SK-N-SH treated with all-trans-retinoic acid at 6 μM for 48 hours (cell line): ENCODE measurements at regions not wholly inside any gene's neighbourhood (a gene's known extent, or its start where the extent isn't known, plus 50 kb on each side); places are given as distances from the start of the nearest gene placed in this dataset.

Experiments
- ATAC-seq: fragments of 200-7000 bp; cut with Tn5 transposase; 3 replicates; pipeline ENCODE4 v1.9.1; 2020; ENCODE audit warnings: mild to moderate bottlenecking, moderate library complexity
- ARNTL ChIP-seq: fragments of 450-650 bp; formaldehyde crosslinking; IDR thresholded peaks from 2 replicates; pipeline ENCODE4 v1.5.0; 2020; ENCODE audit warnings: low read depth, mild to moderate bottlenecking, moderate library complexity, borderline replicate concordance
- BACH2 ChIP-seq: fragments of 250-450 bp; sonication (Bioruptor Pico); IDR thresholded peaks from 2 replicates; pipeline ENCODE4 v1.9.0; 2021; ENCODE audit warnings: mild to moderate bottlenecking, borderline replicate concordance
- CSDC2 ChIP-seq: fragments of 250-450 bp; sonication (Bioruptor Pico); IDR thresholded peaks from 2 replicates; pipeline ENCODE4 v1.5.0; 2020; ENCODE audit warnings: mild to moderate bottlenecking, moderate library complexity
- ESRRG ChIP-seq: fragments of 250-450 bp; sonication (Bioruptor Pico); IDR thresholded peaks from 2 replicates; pipeline ENCODE4 v1.6.1; 2021; ENCODE audit warnings: mild to moderate bottlenecking
- ISL1 ChIP-seq: fragments of 250-450 bp; sonication (Bioruptor Pico); IDR thresholded peaks from 2 replicates; pipeline ENCODE4 v2.1.2; 2022; ENCODE audit warnings: mild to moderate bottlenecking, moderate library complexity
- OSR1 ChIP-seq: fragments of 250-450 bp; sonication (Bioruptor Pico); IDR thresholded peaks from 2 replicates; pipeline ENCODE4 v1.8.0; 2022; ENCODE audit warnings: moderate library complexity, mild to moderate bottlenecking, inconsistent platforms
- PPARA ChIP-seq: fragments of 250-450 bp; sonication (Bioruptor Pico); IDR thresholded peaks from 2 replicates; pipeline ENCODE4 v1.5.0; 2020; ENCODE audit warnings: mild to moderate bottlenecking, borderline replicate concordance
- RARB ChIP-seq: fragments of 250-450 bp; sonication (Bioruptor Pico); IDR thresholded peaks from 2 replicates; pipeline ENCODE4 v1.8.0; 2021; ENCODE audit warnings: mild to moderate bottlenecking, moderate library complexity
- SNAI2 ChIP-seq: fragments of 250-450 bp; sonication (Bioruptor Pico); IDR thresholded peaks from 2 replicates; pipeline ENCODE4 v1.5.0; 2020; ENCODE audit warnings: mild to moderate bottlenecking, moderate library complexity
- TCF4 ChIP-seq: fragments of 250-450 bp; sonication (Bioruptor Pico); IDR thresholded peaks from 2 replicates; pipeline ENCODE4 v1.8.0; 2021; ENCODE audit warnings: mild to moderate bottlenecking, moderate library complexity, borderline replicate concordance
- TOX ChIP-seq: fragments of 250-450 bp; sonication (Bioruptor Pico); IDR thresholded peaks from 2 replicates; pipeline ENCODE4 v1.8.0; 2021; ENCODE audit warnings: mild to moderate bottlenecking, moderate library complexity, borderline replicate concordance
- ZC3H10 ChIP-seq: fragments of 250-450 bp; sonication (Bioruptor Pico); IDR thresholded peaks from 2 replicates; pipeline ENCODE4 v1.5.1; 2021; ENCODE audit warnings: mild to moderate bottlenecking, moderate library complexity
- ZFP3 ChIP-seq: fragments of 250-450 bp; sonication (Bioruptor Pico); IDR thresholded peaks from 2 replicates; pipeline ENCODE4 v1.5.0; 2020; ENCODE audit warnings: mild to moderate bottlenecking, moderate library complexity
- ZFP30 ChIP-seq: fragments of 450-650 bp; formaldehyde crosslinking; IDR thresholded peaks from 2 replicates; pipeline ENCODE4 v1.5.0; 2022; ENCODE audit warnings: mild to moderate bottlenecking, moderate library complexity
- ZNF565 ChIP-seq: fragments of 450-650 bp; formaldehyde crosslinking; conservative IDR thresholded peaks from 2 replicates; pipeline ENCODE4 v1.5.0; 2020; ENCODE audit warnings: low read depth, mild to moderate bottlenecking, moderate library complexity
- ZNF70 ChIP-seq: fragments of 450-650 bp; formaldehyde crosslinking; IDR thresholded peaks from 2 replicates; pipeline ENCODE4 v1.5.0; 2020; ENCODE audit warnings: mild to moderate bottlenecking, moderate library complexity
- ZNF8 ChIP-seq: fragments of 450-650 bp; formaldehyde crosslinking; IDR thresholded peaks from 2 replicates; pipeline ENCODE4 v1.5.0; 2020; ENCODE audit warnings: mild to moderate bottlenecking, moderate library complexity
- TF ChIP-seq, protein P1 (sequence below): fragments of 250-450 bp; sonication (Bioruptor Pico); IDR thresholded peaks from 2 replicates; pipeline ENCODE4 v1.5.1; 2021; ENCODE audit warnings: mild to moderate bottlenecking, moderate library complexity
- TF ChIP-seq, protein P2 (sequence below): fragments of 250-450 bp; sonication (Bioruptor Pico); IDR thresholded peaks from 2 replicates; pipeline ENCODE4 v1.5.0; 2020; ENCODE audit warnings: mild to moderate bottlenecking, moderate library complexity

DNA sequence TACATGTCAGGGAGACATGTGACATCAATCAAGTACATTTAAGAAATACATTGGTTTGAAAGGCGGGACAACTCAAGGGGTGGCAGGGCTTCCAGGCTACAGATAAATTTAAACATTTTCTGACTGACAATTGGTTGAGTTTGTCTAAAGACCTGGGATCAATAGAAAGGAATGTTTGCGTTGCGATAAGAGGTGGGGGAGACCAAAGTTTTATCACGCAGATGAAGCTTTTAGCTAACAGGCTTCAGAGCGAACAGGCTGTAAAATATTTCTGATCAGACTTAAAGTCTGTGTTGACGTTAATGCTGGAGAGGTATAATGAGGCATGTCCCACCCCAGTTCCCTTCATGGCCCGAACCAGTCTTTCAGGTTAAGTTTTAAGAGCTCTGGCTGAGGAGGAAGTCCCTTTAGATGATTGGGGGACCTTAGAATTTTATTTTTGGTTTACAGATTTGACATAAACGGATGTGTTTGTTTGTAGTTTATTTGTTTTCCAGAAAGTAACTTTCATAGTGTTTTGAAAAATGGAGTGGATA, 346.7 kb upstream of the RASGEF1B start:
- ATAC-seq = no peak
- TF ChIP-seq ZFP3 (CRISPR knock-in tag) (no peak), ZNF70 (CRISPR knock-in tag) (no peak)

DNA sequence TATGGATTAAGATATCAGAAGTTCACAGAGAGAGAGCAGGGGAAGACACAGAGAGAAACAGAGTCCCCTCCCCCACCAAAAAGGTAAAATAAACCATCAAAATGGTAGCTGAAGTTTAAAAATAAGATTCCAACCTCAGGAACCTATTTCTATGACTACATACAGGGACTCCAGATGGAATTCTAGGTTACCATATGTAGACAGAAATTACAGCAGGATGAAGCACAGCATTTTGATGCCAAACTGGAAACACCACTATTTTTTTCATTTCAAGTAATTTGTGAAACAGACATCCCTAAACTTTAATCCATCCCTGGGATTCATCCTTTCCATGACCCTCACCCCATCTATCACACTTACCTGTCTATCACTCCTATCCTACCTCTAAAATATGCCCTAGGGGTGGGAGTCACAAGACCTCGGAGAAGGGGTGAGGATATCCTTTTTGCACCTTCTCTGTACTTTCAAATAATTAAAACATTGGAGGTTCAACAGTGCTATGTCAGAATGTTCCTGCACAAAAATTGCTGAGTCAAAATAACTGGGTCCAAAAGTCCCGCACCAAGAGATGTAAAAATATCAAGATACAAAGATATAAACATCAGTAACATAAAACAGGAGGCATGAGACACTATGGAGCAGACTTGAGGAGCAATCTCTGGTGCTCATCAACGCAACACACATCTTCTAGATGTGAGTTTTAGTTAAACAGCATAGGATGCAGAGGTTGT, 344.5 kb upstream of the RASGEF1B start:
- no peak for ATAC-seq
- no peak for TF ChIP-seq ESRRG (CRISPR knock-in tag)
- TF ChIP-seq ZNF70 (CRISPR knock-in tag) = no peak
- TF ChIP-seq ZNF8 = no peak

DNA sequence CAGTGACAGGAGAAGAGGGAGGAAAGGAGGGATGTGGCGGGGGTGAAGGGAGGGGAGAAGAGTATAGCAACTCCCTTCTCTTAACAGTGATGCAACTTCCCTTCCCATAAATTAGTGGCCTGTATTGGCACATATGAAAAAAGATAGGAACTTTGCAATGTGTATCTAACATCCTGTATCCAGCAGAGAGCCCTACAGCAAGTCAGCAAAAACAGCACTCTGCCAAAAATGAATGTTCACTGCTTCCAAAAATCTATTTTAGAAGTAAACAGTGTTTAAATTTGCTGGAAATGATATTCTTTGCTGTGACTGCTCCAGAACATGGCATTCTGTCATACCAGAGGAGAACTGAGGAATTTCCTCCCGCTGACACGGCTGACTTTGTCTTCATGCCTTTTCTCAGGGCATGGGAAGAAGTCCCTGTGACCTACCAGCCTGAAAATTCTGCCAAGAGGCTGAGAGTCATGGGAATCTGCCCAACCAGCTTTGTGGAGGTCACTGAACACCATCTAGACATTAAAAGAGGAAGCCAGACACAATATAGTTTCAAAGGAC, 343.4 kb upstream of the RASGEF1B start:
- no peak for ATAC-seq
- TF ChIP-seq CSDC2 (CRISPR knock-in tag) (no peak), RARB (no peak), SNAI2 (CRISPR knock-in tag) (no peak), OSR1 (CRISPR knock-in tag) (no peak), PPARA (no peak), ZNF70 (CRISPR knock-in tag) (no peak), ISL1 (CRISPR knock-in tag) (no peak)
- TF ChIP-seq, protein P1, sequence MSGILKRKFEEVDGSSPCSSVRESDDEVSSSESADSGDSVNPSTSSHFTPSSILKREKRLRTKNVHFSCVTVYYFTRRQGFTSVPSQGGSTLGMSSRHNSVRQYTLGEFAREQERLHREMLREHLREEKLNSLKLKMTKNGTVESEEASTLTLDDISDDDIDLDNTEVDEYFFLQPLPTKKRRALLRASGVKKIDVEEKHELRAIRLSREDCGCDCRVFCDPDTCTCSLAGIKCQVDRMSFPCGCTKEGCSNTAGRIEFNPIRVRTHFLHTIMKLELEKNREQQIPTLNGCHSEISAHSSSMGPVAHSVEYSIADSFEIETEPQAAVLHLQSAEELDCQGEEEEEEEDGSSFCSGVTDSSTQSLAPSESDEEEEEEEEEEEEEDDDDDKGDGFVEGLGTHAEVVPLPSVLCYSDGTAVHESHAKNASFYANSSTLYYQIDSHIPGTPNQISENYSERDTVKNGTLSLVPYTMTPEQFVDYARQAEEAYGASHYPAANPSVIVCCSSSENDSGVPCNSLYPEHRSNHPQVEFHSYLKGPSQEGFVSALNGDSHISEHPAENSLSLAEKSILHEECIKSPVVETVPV = no peak
- TF ChIP-seq, protein P2, sequence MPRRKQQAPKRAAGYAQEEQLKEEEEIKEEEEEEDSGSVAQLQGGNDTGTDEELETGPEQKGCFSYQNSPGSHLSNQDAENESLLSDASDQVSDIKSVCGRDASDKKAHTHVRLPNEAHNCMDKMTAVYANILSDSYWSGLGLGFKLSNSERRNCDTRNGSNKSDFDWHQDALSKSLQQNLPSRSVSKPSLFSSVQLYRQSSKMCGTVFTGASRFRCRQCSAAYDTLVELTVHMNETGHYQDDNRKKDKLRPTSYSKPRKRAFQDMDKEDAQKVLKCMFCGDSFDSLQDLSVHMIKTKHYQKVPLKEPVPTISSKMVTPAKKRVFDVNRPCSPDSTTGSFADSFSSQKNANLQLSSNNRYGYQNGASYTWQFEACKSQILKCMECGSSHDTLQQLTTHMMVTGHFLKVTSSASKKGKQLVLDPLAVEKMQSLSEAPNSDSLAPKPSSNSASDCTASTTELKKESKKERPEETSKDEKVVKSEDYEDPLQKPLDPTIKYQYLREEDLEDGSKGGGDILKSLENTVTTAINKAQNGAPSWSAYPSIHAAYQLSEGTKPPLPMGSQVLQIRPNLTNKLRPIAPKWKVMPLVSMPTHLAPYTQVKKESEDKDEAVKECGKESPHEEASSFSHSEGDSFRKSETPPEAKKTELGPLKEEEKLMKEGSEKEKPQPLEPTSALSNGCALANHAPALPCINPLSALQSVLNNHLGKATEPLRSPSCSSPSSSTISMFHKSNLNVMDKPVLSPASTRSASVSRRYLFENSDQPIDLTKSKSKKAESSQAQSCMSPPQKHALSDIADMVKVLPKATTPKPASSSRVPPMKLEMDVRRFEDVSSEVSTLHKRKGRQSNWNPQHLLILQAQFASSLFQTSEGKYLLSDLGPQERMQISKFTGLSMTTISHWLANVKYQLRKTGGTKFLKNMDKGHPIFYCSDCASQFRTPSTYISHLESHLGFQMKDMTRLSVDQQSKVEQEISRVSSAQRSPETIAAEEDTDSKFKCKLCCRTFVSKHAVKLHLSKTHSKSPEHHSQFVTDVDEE (CRISPR knock-in tag) = no peak

DNA sequence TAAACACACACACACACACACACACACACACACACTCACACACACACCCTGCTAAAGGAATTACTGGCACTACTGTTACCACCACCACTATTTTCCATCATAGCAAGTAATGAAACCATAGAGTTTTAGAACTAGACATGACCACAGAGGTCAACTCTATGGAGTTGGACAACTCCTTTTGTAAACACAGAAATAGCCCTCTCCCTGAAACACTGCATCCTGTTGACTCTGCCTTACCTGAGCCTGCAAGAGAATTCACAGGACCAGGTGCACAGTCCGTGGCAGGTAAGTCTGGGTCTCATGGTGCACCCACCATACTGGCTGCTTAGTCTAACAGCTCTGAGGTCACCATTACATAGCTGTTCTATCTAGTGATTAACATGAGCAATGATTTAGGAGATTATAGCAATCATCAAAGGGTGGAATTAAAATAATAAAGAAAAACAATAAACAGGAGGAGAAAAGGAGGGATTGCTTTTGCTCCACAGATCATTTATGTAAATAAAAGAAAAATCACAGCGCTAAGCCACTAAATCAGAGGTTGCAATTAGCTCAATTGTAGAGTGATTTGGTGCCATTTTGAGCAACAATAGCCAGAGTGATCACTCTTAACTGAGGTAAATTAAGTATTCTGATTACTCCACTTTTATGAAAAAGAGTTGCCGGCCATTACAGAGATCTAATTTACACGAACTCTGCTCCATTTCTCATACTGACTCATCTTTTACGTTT, 340.0 kb upstream of the RASGEF1B start:
- TF ChIP-seq BACH2 (CRISPR knock-in tag) (no peak), ISL1 (CRISPR knock-in tag) (no peak), TCF4 (CRISPR knock-in tag) (no peak), ZFP30 (CRISPR knock-in tag) (no peak)
- no peak for ATAC-seq

DNA sequence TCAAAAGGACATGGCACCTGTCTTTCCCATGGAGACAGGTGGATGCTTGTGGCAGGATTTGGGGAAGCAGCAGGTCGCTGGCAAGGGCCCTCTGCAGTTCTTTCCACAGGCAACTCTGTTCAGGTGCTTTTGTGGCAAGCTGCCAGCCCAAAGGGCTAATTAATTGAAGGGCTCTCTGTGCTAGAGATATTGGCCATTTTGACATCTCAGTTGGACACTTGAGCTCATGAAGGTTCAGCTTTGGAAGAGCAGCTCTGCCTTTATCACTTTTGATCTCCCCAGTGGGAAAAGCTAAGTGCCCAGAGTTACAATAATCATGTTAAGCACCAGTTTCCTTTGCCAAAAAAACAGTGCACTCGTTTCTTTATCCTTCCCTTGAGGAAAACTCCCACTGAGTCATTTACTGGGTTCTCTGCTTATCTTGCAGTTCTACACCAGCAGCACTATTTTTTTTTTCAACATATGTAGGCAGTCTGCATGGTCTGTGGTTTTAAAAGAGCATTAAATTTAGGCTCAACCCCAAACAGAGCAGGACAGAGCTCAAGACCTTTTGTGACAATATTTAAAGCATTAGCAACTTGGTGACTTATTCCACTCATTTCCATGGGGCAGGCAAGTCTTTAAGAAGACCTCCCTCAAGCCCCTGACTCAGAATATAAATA, 336.4 kb upstream of the RASGEF1B start:
- TF ChIP-seq ZNF70 (CRISPR knock-in tag) (no peak), BACH2 (CRISPR knock-in tag) (no peak), ESRRG (CRISPR knock-in tag) (no peak), ISL1 (CRISPR knock-in tag) (no peak), TOX (no peak), TCF4 (CRISPR knock-in tag) (no peak), CSDC2 (CRISPR knock-in tag) (no peak), ZNF565 (CRISPR knock-in tag) (no peak), ARNTL (CRISPR knock-in tag) (no peak), ZC3H10 (no peak), ZNF8 (no peak), OSR1 (CRISPR knock-in tag) (no peak)
- TF ChIP-seq, protein P2 (CRISPR knock-in tag) = no peak
- TF ChIP-seq, all 23 proteins: peak for 0
- no peak for ATAC-seq
